IMR-90 (cell line): ENCODE measurements at regions not wholly inside any gene's neighbourhood (a gene's known extent, or its start where the extent isn't known, plus 50 kb on each side); places are given as distances from the start of the nearest gene placed in this dataset.

Experiments used
- ATAC-seq: fragments of 200-7000 bp; cut with Tn5 transposase; 2 replicates; pipeline ENCODE4 v1.9.1; 2020; ENCODE audit warnings: low read depth, mild to moderate bottlenecking, moderate library complexity
- BruUV-seq: library from RNA; stranded (reverse); fragments of 400-500 nt; replicated peaks from 2 replicates; lab custom pipeline; 2021; lab: Mats Ljungman, UMichigan
- CTCF ChIA-PET: fragments of 300-600 bp; formaldehyde crosslinking; extraction: SDS; loops from one replicate; lab custom pipeline; 2021; ENCODE audit warnings: antibody characterized with exemption; lab: Yijun Ruan, JAX
- POLR2A ChIA-PET: fragments of 300-600 bp; sonication (Branson Sonifier 250); formaldehyde crosslinking; loops from one replicate; lab custom pipeline; 2022; ENCODE audit warnings: antibody characterized with exemption; ENCODE audit not compliant: unreplicated experiment; lab: Charles Lee
- DNase-seq: peaks from one replicate; pipeline ENCODE4 v3.0.0; 2013
- H2AFZ ChIP-seq: replicated peaks from 2 replicates; pipeline ENCODE3; 2013; ENCODE audit warnings: low read length, mild to moderate bottlenecking; ENCODE audit not compliant: poor library complexity
- H2AK5ac ChIP-seq: 2 replicates; pipeline ENCODE4 v1.6.1; 2013; ENCODE audit warnings: low read depth, low read length, inconsistent platforms
- H2AK9ac ChIP-seq: replicated peaks from 2 replicates; pipeline ENCODE3; 2013; ENCODE audit warnings: mild to moderate bottlenecking, low read depth, low read length, moderate library complexity; ENCODE audit not compliant: poor library complexity
- H2BK120ac ChIP-seq: 2 replicates; pipeline ENCODE4 v1.6.1; 2013; ENCODE audit warnings: low read depth, low read length, inconsistent platforms
- H2BK15ac ChIP-seq: 3 replicates; pipeline ENCODE4 v1.6.1; 2013; ENCODE audit warnings: low read depth, low read length, inconsistent platforms
- H2BK20ac ChIP-seq: 2 replicates; pipeline ENCODE4 v1.6.1; 2013; ENCODE audit warnings: low read depth, mild to moderate bottlenecking, inconsistent platforms, low read length, moderate library complexity
- H2BK5ac ChIP-seq: 2 replicates; pipeline ENCODE4 v1.6.1; 2013; ENCODE audit warnings: mild to moderate bottlenecking, low read depth, low read length, inconsistent platforms; ENCODE audit not compliant: poor library complexity, severe bottlenecking
- H3K14ac ChIP-seq: replicated peaks from 2 replicates; pipeline ENCODE4 v1.6.1; 2013; ENCODE audit warnings: low read depth, low read length, inconsistent platforms
- H3K18ac ChIP-seq: 2 replicates; pipeline ENCODE4 v1.6.1; 2013; ENCODE audit warnings: low read depth, low read length, control low read depth
- H3K23ac ChIP-seq: 2 replicates; pipeline ENCODE4 v1.6.1; 2013; ENCODE audit warnings: low read depth, low read length, inconsistent platforms
- H3K27ac ChIP-seq: 2 replicates; pipeline ENCODE4 v1.5.1; 2013; ENCODE audit warnings: mild to moderate bottlenecking, control low read depth, low read length; ENCODE audit not compliant: insufficient read depth
- H3K27me3 ChIP-seq: 2 replicates; pipeline ENCODE4 v1.6.1; 2013; ENCODE audit warnings: low read length; ENCODE audit not compliant: control insufficient read depth, insufficient read depth
- H3K36me3 ChIP-seq: 2 replicates; pipeline ENCODE4 v1.6.1; 2013; ENCODE audit warnings: low read length, mixed read lengths; ENCODE audit not compliant: control insufficient read depth, insufficient read depth
- H3K4ac ChIP-seq: 2 replicates; pipeline ENCODE4 v1.6.1; 2013; ENCODE audit warnings: low read depth, low read length, inconsistent platforms
- H3K4me1 ChIP-seq: 2 replicates; pipeline ENCODE4 v1.6.1; 2013; ENCODE audit warnings: low read length, mixed read lengths; ENCODE audit not compliant: control insufficient read depth, insufficient read depth
- H3K4me2 ChIP-seq: 2 replicates; pipeline ENCODE4 v1.6.1; 2013; ENCODE audit warnings: low read depth, mild to moderate bottlenecking, control low read depth, low read length, moderate library complexity
- H3K4me3 ChIP-seq: 2 replicates; pipeline ENCODE4 v1.5.1; 2013; ENCODE audit warnings: low read depth, mild to moderate bottlenecking, control low read depth, low read length, moderate library complexity; ENCODE audit not compliant: insufficient read depth
- H3K56ac ChIP-seq: 2 replicates; pipeline ENCODE4 v1.6.1; 2013; ENCODE audit warnings: low read length, inconsistent platforms; ENCODE audit not compliant: insufficient read depth; ENCODE audit errors: extremely low read depth
- H3K79me1 ChIP-seq, 2 experiments: 2 replicates each; pipeline ENCODE4 v1.6.1; 2013; ENCODE audit warnings: low read length in 2 of 2, inconsistent platforms in 1 of 2, low read depth in 1 of 2
- H3K9ac ChIP-seq: 2 replicates; pipeline ENCODE4 v1.6.1; 2013; ENCODE audit warnings: low read depth, low read length, control low read depth
- H3K9me1 ChIP-seq: 2 replicates; pipeline ENCODE4 v1.6.1; 2013; ENCODE audit warnings: low read length, inconsistent platforms; ENCODE audit not compliant: insufficient read depth
- H3K9me3 ChIP-seq: 2 replicates; pipeline ENCODE4 v1.6.1; 2013; ENCODE audit warnings: low read length; ENCODE audit not compliant: control insufficient read depth, insufficient read depth
- H4K20me1 ChIP-seq: 2 replicates; pipeline ENCODE4 v1.6.1; 2013; ENCODE audit warnings: low read length, inconsistent platforms; ENCODE audit not compliant: insufficient read depth
- H4K5ac ChIP-seq: 2 replicates; pipeline ENCODE4 v1.6.1; 2013; ENCODE audit warnings: mild to moderate bottlenecking, low read depth, low read length, control low read depth
- H4K8ac ChIP-seq, 2 experiments: 2 replicates each; pipeline ENCODE4 v1.6.1; 2013; ENCODE audit warnings: low read depth in 2 of 2, low read length in 2 of 2, control low read depth in 1 of 2, inconsistent platforms in 1 of 2
- H4K91ac ChIP-seq: 2 replicates; pipeline ENCODE4 v1.6.1; 2013; ENCODE audit warnings: low read depth, low read length, inconsistent platforms; ENCODE audit not compliant: insufficient read depth
- RFX5 ChIP-seq: IDR thresholded peaks from 2 replicates; pipeline ENCODE4 v1.8.0; 2012; ENCODE audit warnings: low read depth, mild to moderate bottlenecking, low read length, moderate library complexity
- WGBS, 2 experiments: methylation state at CpG; one replicate each; pipeline versions ENCODE4 v1.1.5 to v1.1.7; 2013; ENCODE audit warnings: missing lambda C conversion rate in 2 of 2; ENCODE audit not compliant: insufficient read length in 1 of 2; ENCODE audit errors: extremely low coverage in 2 of 2; 5-methylcytosine and 5-hydroxymethylcytosine counted together
- dilution Hi-C: fragments of 300-500 bp; cut with HindIII; formaldehyde crosslinking; loops from one replicate; pipeline ENCODE4 v1.14.3; 2018; ENCODE audit warnings: low sequenced_read_pairs; ENCODE audit not compliant: unreplicated experiment
- in situ Hi-C: fragments of 300-500 bp; cut with MboI; formaldehyde crosslinking; loops from 3 replicates; pipeline ENCODE4 v1.14.3; 2019; ENCODE audit warnings: low sequenced_read_pairs, inconsistent platforms, mixed read lengths
- intact Hi-C: fragments of 100-400 bp; cut with micrococcal nuclease; formaldehyde crosslinking; loops from 2 replicates; pipeline ENCODE4 v1.10.0; 2022

DNA sequence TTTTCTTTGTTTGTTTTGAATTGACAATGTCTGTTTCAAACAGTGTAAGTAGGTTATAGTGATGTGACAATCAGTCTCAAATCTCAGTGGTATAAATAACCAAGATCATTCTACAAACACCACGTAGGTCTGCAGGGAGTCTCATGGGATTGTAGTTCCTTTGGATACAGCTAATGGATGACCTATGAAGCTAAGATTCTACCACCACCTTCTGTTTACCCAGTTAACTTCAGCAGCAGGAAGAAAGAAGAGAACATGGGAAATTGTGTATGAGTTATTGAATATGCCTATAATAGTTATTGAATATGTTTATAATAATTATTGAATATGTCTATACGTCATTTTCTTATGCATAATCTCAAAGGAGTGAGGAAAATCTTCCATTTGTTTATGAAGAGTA, 63.9 kb upstream of the SLITRK5 start:
- POLR2A ChIA-PET: no interaction called here

More for the DNA sequence above, 63.9 kb upstream of the SLITRK5 start:
- H3K23ac ChIP-seq: no peak overlapping the region
- H2BK15ac ChIP-seq: no peak overlapping the region
- no peak overlapping the region for H2AK9ac ChIP-seq
- no peak overlapping the region for H2BK5ac ChIP-seq
- H3K36me3 ChIP-seq: no peaks in the 10 kb centered on the region
- no peak for ATAC-seq
- no peak overlapping the region for H4K5ac ChIP-seq
- no peaks in the 10 kb centered on the region for H3K79me1 ChIP-seq
- H3K56ac ChIP-seq: no peak overlapping the region
- H3K14ac ChIP-seq: no peak overlapping the region
- DNase-seq: no peak
- intact Hi-C loops (no loop called here), dilution Hi-C loops (no loop called here), in situ Hi-C loops (no loop called here)
- H3K18ac ChIP-seq: no peak overlapping the region
- H3K9me3 ChIP-seq: no peaks in the 10 kb centered on the region
- no peaks in the 10 kb centered on the region for H3K27me3 ChIP-seq
- H2BK120ac ChIP-seq: no peak overlapping the region
- no peak overlapping the region for H2AK5ac ChIP-seq
- H3K4me2 ChIP-seq: no peak overlapping the region
- no peaks in the 10 kb centered on the region for H3K9me1 ChIP-seq
- H4K20me1 ChIP-seq: no peaks in the 10 kb centered on the region
- TF ChIP-seq RFX5: no peak
- H3K4ac ChIP-seq: no peak overlapping the region
- WGBS, 2 experiments: no CpG with 5 or more reads among the region's 2 CpGs
- no peaks in the 10 kb centered on the region for H3K4me1 ChIP-seq
- no peak overlapping the region for H4K8ac ChIP-seq
- no TSS peak for BruUV-seq
- H2AFZ ChIP-seq: no peak overlapping the region
- H3K4me3 ChIP-seq: no peak overlapping the region
- CTCF ChIA-PET: no interaction called here
- no peak overlapping the region for H2BK20ac ChIP-seq
- H4K91ac ChIP-seq: no peak overlapping the region
- H3K27ac ChIP-seq: no peak overlapping the region
- no peak overlapping the region for H3K9ac ChIP-seq
